Neural progenitor cell (in vitro differentiated cells): ENCODE measurements at regions not wholly inside any gene's neighbourhood (a gene's known extent, or its start where the extent isn't known, plus 50 kb on each side); places are given as distances from the start of the nearest gene placed in this dataset.

ENCODE experiments used
- EZH2 ChIP-seq: fragments of 200-600 bp; sonication (generic); IDR thresholded peaks from 2 replicates; pipeline ENCODE4 v1.6.1; 2017; ENCODE audit warnings: antibody characterized with exemption, mild to moderate bottlenecking, moderate library complexity
- TF ChIP-seq, protein P1 (sequence below): fragments of 200-600 bp; sonication (generic); IDR thresholded peaks from 2 replicates; pipeline ENCODE4 v1.5.1; 2017; ENCODE audit warnings: antibody characterized with exemption, mild to moderate bottlenecking

GRCh38 chr13:62123409-62123808, 707.8 kb upstream of the PCDH20 start:
- TF ChIP-seq, protein P1, sequence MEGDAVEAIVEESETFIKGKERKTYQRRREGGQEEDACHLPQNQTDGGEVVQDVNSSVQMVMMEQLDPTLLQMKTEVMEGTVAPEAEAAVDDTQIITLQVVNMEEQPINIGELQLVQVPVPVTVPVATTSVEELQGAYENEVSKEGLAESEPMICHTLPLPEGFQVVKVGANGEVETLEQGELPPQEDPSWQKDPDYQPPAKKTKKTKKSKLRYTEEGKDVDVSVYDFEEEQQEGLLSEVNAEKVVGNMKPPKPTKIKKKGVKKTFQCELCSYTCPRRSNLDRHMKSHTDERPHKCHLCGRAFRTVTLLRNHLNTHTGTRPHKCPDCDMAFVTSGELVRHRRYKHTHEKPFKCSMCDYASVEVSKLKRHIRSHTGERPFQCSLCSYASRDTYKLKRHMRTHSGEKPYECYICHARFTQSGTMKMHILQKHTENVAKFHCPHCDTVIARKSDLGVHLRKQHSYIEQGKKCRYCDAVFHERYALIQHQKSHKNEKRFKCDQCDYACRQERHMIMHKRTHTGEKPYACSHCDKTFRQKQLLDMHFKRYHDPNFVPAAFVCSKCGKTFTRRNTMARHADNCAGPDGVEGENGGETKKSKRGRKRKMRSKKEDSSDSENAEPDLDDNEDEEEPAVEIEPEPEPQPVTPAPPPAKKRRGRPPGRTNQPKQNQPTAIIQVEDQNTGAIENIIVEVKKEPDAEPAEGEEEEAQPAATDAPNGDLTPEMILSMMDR: no peak
- TF ChIP-seq EZH2: no peak
